Retinal pigment epithelial cell (primary cell): ENCODE measurements at regions not wholly inside any gene's neighbourhood (a gene's known extent, or its start where the extent isn't known, plus 50 kb on each side); places are given as distances from the start of the nearest gene placed in this dataset.

Experiments
- DNase-seq: peaks from one replicate; pipeline ENCODE4 v3.0.0-alpha.2; 2010; ENCODE audit warnings: low read depth
- H3K4me3 ChIP-seq: 2 replicates; pipeline ENCODE4 v1.5.1; 2011; ENCODE audit warnings: mild to moderate bottlenecking, low read length, control low read depth, moderate library complexity
- CTCF ChIP-seq: conservative IDR thresholded peaks from 2 replicates; pipeline ENCODE4 v1.5.1; 2011; ENCODE audit warnings: low read depth, low read length, control low read depth, inconsistent platforms

GRCh38 chr10:107371801-107372200 is 207.3 kb upstream of the SORCS1 start:
- TF ChIP-seq CTCF = no peak
- no peak for DNase-seq
- no peak overlapping the region for H3K4me3 ChIP-seq

DNA sequence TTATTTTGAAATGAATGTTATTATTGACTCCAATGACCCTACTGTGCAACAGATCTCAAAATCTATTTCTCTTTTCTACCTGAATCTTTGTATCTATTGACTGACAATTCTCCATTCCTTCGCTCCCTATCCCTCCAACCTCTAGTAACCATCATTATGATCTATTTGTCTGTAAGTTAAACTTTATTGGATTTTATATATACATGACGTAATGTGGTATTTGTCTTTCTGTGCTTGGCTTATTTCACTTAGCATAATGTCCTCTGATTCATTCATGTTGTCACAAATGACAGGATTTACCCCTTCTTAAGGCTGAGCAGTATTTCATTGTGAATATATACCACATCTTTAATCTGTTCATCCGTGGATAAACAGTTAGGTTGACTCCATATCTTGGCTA is 200.4 kb upstream of the SORCS1 start:
- DNase-seq = no peak
- TF ChIP-seq CTCF = no peak
- no peak overlapping the region for H3K4me3 ChIP-seq

GRCh38 chr10:107362306-107362705 is 197.8 kb upstream of the SORCS1 start:
- no peak for TF ChIP-seq CTCF

GRCh38 chr10:107357033-107357432 is 192.5 kb upstream of the SORCS1 start:
- TF ChIP-seq CTCF = no peak
- DNase-seq = no peak
- H3K4me3 ChIP-seq = no peak overlapping the region

More at GRCh38 chr10:107362306-107362705, 197.8 kb upstream of the SORCS1 start:
- DNase-seq = no peak
- H3K4me3 ChIP-seq = no peak overlapping the region

DNA sequence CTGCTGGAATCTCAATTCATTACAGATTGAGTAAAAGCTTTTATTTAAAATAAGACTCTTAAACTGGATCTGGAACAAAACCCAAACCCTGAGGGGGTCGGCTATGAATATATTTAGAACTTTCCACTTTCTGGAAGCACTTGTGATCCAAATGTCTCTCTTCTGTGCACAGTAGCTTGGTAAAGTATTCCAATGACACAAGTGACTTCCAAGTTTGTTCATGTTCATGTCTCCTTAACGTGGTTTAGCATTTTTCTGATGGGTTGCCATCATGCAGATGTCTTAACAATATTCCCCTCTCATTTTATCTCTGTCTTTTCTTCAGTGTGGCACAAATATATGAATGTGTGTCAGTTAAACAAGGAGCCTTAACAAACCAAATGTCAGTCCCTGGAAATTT is 191.9 kb upstream of the SORCS1 start:
- no peak for TF ChIP-seq CTCF
- H3K4me3 ChIP-seq = no peak overlapping the region
- DNase-seq = no peak

- DNase-seq = no peak
- no peak for TF ChIP-seq CTCF
- no peak overlapping the region for H3K4me3 ChIP-seq
Measured at GRCh38 chr10:107342711-107343110, 178.2 kb upstream of the SORCS1 start.

DNA sequence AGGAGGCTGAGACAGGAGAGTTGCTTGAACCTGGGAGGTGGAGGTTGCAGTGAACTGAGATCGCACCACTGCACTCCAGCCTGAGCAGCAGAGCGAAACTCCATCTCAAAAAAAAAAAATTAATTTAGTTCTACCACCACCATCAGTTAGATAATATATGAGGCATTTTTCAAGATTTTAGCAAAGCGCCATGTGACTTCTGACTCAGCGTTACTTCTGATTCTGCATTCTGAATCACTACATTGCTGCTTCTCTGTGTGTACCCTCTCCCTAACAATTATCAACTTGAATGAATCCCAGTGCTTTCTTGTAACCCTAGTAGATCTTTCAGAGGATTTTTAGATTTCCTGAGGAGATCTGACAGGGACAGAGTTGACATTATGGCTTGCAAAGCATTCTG is 176.8 kb upstream of the SORCS1 start:
- no peak for TF ChIP-seq CTCF
- DNase-seq = no peak
- no peak overlapping the region for H3K4me3 ChIP-seq
